HEK293 (cell line): ENCODE measurements at regions not wholly inside any gene's neighbourhood (a gene's known extent, or its start where the extent isn't known, plus 50 kb on each side); places are given as distances from the start of the nearest gene placed in this dataset.

Experiments used
- CTCF ChIA-PET: fragments of 350-600 bp; formaldehyde crosslinking; extraction: SDS; loops from one replicate; lab custom pipeline; 2021; ENCODE audit warnings: antibody characterized with exemption; lab: Yijun Ruan, JAX
- POLR2A ChIA-PET: fragments of 300-600 bp; formaldehyde crosslinking; extraction: SDS; loops from one replicate; lab custom pipeline; 2020; ENCODE audit warnings: antibody characterized with exemption, inconsistent platforms; lab: Yijun Ruan, JAX
- H3K27ac ChIP-seq: fragments of 200-500 bp; sonication (Bioruptor generic); 2 replicates; pipeline ENCODE4 v1.5.1; 2014; ENCODE audit warnings: low read depth, low read length, control low read depth, inconsistent platforms; ENCODE audit errors: extremely low read depth
- H3K36me3 ChIP-seq, 2 experiments: fragments of 200-500 bp in 1 of 2; sonication (Bioruptor generic) in 1 of 2; 1 replicate in 1 of 2; 2 replicates in 1 of 2; pipeline ENCODE4 v1.5.1; 2014 to 2017; ENCODE audit warnings: inconsistent platforms in 2 of 2, low read length in 2 of 2; ENCODE audit not compliant: control insufficient read depth in 2 of 2, insufficient read depth in 1 of 2
- H3K4me1 ChIP-seq: fragments of 200-500 bp; sonication (Bioruptor generic); 2 replicates; pipeline ENCODE4 v1.5.1; 2014; ENCODE audit warnings: mild to moderate bottlenecking, low read length, inconsistent platforms; ENCODE audit not compliant: control insufficient read depth, insufficient read depth
- H3K4me3 ChIP-seq: 2 replicates; pipeline ENCODE4 v1.5.1; 2011; ENCODE audit warnings: low read depth, mild to moderate bottlenecking, control low read depth, low read length, moderate library complexity
- H3K9me3 ChIP-seq: fragments of 200-500 bp; sonication (Bioruptor generic); 2 replicates; pipeline ENCODE4 v1.5.1; 2014; ENCODE audit warnings: low read depth, low read length, inconsistent platforms; ENCODE audit not compliant: control insufficient read depth, insufficient read depth
- IKZF3 ChIP-seq: fragments of 450-650 bp; IDR thresholded peaks from 2 replicates; pipeline ENCODE4 v1.5.0; 2018; ENCODE audit warnings: missing biosample characterization, mild to moderate bottlenecking, missing genetic modification characterization, moderate library complexity
- RBAK ChIP-seq: fragments of 450-650 bp; formaldehyde crosslinking; IDR thresholded peaks from 2 replicates; pipeline ENCODE4 v1.5.1; 2016; ENCODE audit warnings: missing biosample characterization, missing genetic modification characterization
- ZBTB21 ChIP-seq: fragments of 450-650 bp; formaldehyde crosslinking; IDR thresholded peaks from 2 replicates; pipeline ENCODE4 v1.5.1; 2017; ENCODE audit warnings: missing biosample characterization, missing genetic modification characterization
- ZBTB7A ChIP-seq: fragments of 450-650 bp; formaldehyde crosslinking; IDR thresholded peaks from 2 replicates; pipeline ENCODE4 v1.5.1; 2016; ENCODE audit warnings: low read depth, missing biosample characterization, missing genetic modification characterization
- ZFP69B ChIP-seq: fragments of 450-650 bp; formaldehyde crosslinking; IDR thresholded peaks from 2 replicates; pipeline ENCODE4 v1.5.1; 2016; ENCODE audit warnings: missing biosample characterization, missing genetic modification characterization
- ZIC2 ChIP-seq: fragments of 450-650 bp; formaldehyde crosslinking; IDR thresholded peaks from 2 replicates; pipeline ENCODE4 v1.5.1; 2016; ENCODE audit warnings: missing biosample characterization, missing genetic modification characterization
- ZNF10 ChIP-seq: fragments of 450-650 bp; formaldehyde crosslinking; IDR thresholded peaks from 2 replicates; pipeline ENCODE4 v1.5.1; 2017; ENCODE audit warnings: missing biosample characterization, missing genetic modification characterization
- ZNF114 ChIP-seq: fragments of 450-650 bp; formaldehyde crosslinking; IDR thresholded peaks from 2 replicates; pipeline ENCODE4 v1.5.0; 2017; ENCODE audit warnings: missing biosample characterization, missing genetic modification characterization
- ZNF169 ChIP-seq: fragments of 450-650 bp; formaldehyde crosslinking; IDR thresholded peaks from 2 replicates; pipeline ENCODE4 v1.5.1; 2016; ENCODE audit warnings: missing biosample characterization, missing genetic modification characterization
- ZNF184 ChIP-seq: fragments of 450-650 bp; IDR thresholded peaks from 2 replicates; pipeline ENCODE4 v1.5.1; 2018; ENCODE audit warnings: missing biosample characterization, mild to moderate bottlenecking, missing genetic modification characterization
- ZNF19 ChIP-seq: fragments of 450-650 bp; formaldehyde crosslinking; IDR thresholded peaks from 2 replicates; pipeline ENCODE4; 2016; ENCODE audit warnings: missing biosample characterization, missing genetic modification characterization, low read depth
- ZNF248 ChIP-seq: fragments of 450-650 bp; formaldehyde crosslinking; IDR thresholded peaks from 2 replicates; pipeline ENCODE4 v1.5.1; 2017; ENCODE audit warnings: missing biosample characterization, missing genetic modification characterization
- ZNF292 ChIP-seq: fragments of 450-650 bp; formaldehyde crosslinking; IDR thresholded peaks from 2 replicates; pipeline ENCODE4 v1.5.1; 2016; ENCODE audit warnings: low read depth, missing biosample characterization, missing genetic modification characterization, borderline replicate concordance
- ZNF362 ChIP-seq: fragments of 450-650 bp; formaldehyde crosslinking; IDR thresholded peaks from 2 replicates; pipeline ENCODE4 v1.5.1; 2016; ENCODE audit warnings: missing biosample characterization, missing genetic modification characterization
- ZNF426 ChIP-seq: fragments of 450-650 bp; formaldehyde crosslinking; IDR thresholded peaks from 2 replicates; pipeline ENCODE4 v1.5.1; 2017; ENCODE audit warnings: missing biosample characterization, missing genetic modification characterization, mild to moderate bottlenecking, inconsistent platforms, moderate library complexity
- ZNF433 ChIP-seq: fragments of 450-650 bp; formaldehyde crosslinking; IDR thresholded peaks from 2 replicates; pipeline ENCODE4 v1.5.1; 2016; ENCODE audit warnings: missing biosample characterization, missing genetic modification characterization, low read depth
- ZNF529 ChIP-seq: fragments of 450-650 bp; formaldehyde crosslinking; IDR thresholded peaks from 2 replicates; pipeline ENCODE4 v1.5.1; 2017; ENCODE audit warnings: missing genetic modification characterization, missing biosample characterization; ENCODE audit not compliant: insufficient replicate concordance
- ZNF530 ChIP-seq: fragments of 450-650 bp; formaldehyde crosslinking; IDR thresholded peaks from 2 replicates; pipeline ENCODE4 v1.5.1; 2016; ENCODE audit warnings: low read depth, missing biosample characterization, missing genetic modification characterization
- ZNF571 ChIP-seq: fragments of 450-650 bp; formaldehyde crosslinking; IDR thresholded peaks from 2 replicates; pipeline ENCODE4 v1.5.0; 2017; ENCODE audit warnings: missing biosample characterization, missing genetic modification characterization
- ZNF660 ChIP-seq: fragments of 450-650 bp; IDR thresholded peaks from 2 replicates; pipeline ENCODE4 v1.5.1; 2018; ENCODE audit warnings: missing biosample characterization, mild to moderate bottlenecking, missing genetic modification characterization
- ZNF664 ChIP-seq: fragments of 450-650 bp; formaldehyde crosslinking; IDR thresholded peaks from 2 replicates; pipeline ENCODE4 v1.5.1; 2016; ENCODE audit warnings: missing biosample characterization, missing genetic modification characterization
- ZNF701 ChIP-seq: fragments of 450-650 bp; formaldehyde crosslinking; IDR thresholded peaks from 2 replicates; pipeline ENCODE4 v1.5.1; 2016; ENCODE audit warnings: missing biosample characterization, missing genetic modification characterization
- ZNF785 ChIP-seq: fragments of 450-650 bp; formaldehyde crosslinking; IDR thresholded peaks from 2 replicates; pipeline ENCODE4 v1.5.1; 2016; ENCODE audit warnings: missing biosample characterization, missing genetic modification characterization
- TF ChIP-seq, protein P1 (sequence below): fragments of 450-650 bp; formaldehyde crosslinking; IDR thresholded peaks from 2 replicates; pipeline ENCODE4 v1.5.1; 2016; ENCODE audit warnings: missing biosample characterization, missing genetic modification characterization
- TF ChIP-seq, protein P2 (sequence below): fragments of 450-650 bp; formaldehyde crosslinking; IDR thresholded peaks from 2 replicates; pipeline ENCODE4 v1.5.1; 2016; ENCODE audit warnings: missing biosample characterization, missing genetic modification characterization, borderline replicate concordance
- TF ChIP-seq, protein P3 (sequence below): fragments of 450-650 bp; formaldehyde crosslinking; IDR thresholded peaks from 2 replicates; pipeline ENCODE4 v1.5.1; 2016; ENCODE audit warnings: missing biosample characterization, missing genetic modification characterization
- TF ChIP-seq, protein P4 (sequence below): fragments of 450-650 bp; formaldehyde crosslinking; IDR thresholded peaks from 2 replicates; pipeline ENCODE4 v1.5.1; 2016; ENCODE audit warnings: missing biosample characterization, missing genetic modification characterization

- Histone ChIP-seq H3K4me3 (no peak overlapping the region), H3K27ac (no peak overlapping the region)
- POLR2A ChIA-PET: no interaction called here
- TF ChIP-seq ZNF292: no peak
- TF ChIP-seq ZBTB7A (tag by site-specific recombination): no peak
- TF ChIP-seq, protein P1, sequence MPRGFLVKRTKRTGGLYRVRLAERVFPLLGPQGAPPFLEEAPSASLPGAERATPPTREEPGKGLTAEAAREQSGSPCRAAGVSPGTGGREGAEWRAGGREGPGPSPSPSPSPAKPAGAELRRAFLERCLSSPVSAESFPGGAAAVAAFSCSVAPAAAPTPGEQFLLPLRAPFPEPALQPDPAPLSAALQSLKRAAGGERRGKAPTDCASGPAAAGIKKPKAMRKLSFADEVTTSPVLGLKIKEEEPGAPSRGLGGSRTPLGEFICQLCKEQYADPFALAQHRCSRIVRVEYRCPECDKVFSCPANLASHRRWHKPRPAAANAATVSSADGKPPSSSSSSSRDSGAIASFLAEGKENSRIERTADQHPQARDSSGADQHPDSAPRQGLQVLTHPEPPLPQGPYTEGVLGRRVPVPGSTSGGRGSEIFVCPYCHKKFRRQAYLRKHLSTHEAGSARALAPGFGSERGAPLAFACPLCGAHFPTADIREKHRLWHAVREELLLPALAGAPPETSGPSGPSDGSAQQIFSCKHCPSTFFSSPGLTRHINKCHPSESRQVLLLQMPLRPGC (tag by site-specific recombination): no peak
- no peak for TF ChIP-seq ZNF10 (tag by site-specific recombination)
- no peak for TF ChIP-seq ZNF571 (tag by site-specific recombination)
- TF ChIP-seq ZNF114 (tag by site-specific recombination): no peak
- TF ChIP-seq, protein P2, sequence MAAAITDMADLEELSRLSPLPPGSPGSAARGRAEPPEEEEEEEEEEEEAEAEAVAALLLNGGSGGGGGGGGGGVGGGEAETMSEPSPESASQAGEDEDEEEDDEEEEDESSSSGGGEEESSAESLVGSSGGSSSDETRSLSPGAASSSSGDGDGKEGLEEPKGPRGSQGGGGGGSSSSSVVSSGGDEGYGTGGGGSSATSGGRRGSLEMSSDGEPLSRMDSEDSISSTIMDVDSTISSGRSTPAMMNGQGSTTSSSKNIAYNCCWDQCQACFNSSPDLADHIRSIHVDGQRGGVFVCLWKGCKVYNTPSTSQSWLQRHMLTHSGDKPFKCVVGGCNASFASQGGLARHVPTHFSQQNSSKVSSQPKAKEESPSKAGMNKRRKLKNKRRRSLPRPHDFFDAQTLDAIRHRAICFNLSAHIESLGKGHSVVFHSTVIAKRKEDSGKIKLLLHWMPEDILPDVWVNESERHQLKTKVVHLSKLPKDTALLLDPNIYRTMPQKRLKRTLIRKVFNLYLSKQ (tag by site-specific recombination): no peak
- no peak for TF ChIP-seq ZNF184
- TF ChIP-seq, protein P3, sequence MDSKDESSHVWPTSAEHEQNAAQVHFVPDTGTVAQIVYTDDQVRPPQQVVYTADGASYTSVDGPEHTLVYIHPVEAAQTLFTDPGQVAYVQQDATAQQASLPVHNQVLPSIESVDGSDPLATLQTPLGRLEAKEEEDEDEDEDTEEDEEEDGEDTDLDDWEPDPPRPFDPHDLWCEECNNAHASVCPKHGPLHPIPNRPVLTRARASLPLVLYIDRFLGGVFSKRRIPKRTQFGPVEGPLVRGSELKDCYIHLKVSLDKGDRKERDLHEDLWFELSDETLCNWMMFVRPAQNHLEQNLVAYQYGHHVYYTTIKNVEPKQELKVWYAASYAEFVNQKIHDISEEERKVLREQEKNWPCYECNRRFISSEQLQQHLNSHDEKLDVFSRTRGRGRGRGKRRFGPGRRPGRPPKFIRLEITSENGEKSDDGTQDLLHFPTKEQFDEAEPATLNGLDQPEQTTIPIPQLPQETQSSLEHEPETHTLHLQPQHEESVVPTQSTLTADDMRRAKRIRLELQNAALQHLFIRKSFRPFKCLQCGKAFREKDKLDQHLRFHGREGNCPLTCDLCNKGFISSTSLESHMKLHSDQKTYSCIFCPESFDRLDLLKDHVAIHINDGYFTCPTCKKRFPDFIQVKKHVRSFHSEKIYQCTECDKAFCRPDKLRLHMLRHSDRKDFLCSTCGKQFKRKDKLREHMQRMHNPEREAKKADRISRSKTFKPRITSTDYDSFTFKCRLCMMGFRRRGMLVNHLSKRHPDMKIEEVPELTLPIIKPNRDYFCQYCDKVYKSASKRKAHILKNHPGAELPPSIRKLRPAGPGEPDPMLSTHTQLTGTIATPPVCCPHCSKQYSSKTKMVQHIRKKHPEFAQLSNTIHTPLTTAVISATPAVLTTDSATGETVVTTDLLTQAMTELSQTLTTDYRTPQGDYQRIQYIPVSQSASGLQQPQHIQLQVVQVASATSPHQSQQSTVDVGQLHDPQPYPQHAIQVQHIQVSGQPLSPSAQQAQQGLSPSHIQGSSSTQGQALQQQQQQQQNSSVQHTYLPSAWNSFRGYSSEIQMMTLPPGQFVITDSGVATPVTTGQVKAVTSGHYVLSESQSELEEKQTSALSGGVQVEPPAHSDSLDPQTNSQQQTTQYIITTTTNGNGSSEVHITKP (tag by site-specific recombination): no peak
- no peak for TF ChIP-seq ZNF660 (tag by site-specific recombination)
- no peak for TF ChIP-seq RBAK (tag by site-specific recombination)
- TF ChIP-seq IKZF3 (tag by site-specific recombination): no peak
- TF ChIP-seq ZNF530 (tag by site-specific recombination): no peak
- no peak for TF ChIP-seq ZNF19
- TF ChIP-seq ZNF362: no peak
- TF ChIP-seq ZNF785 (tag by site-specific recombination): no peak
- no peak for TF ChIP-seq ZNF426 (tag by site-specific recombination)
- TF ChIP-seq ZNF248: no peak
- no peak for TF ChIP-seq ZNF529 (tag by site-specific recombination)
- TF ChIP-seq, all 188 proteins: peak for 0
- CTCF ChIA-PET: no interaction called here
- no peaks in the 10 kb centered on the region for H3K36me3 ChIP-seq
- H3K9me3 ChIP-seq: no peaks in the 10 kb centered on the region
- no peaks in the 10 kb centered on the region for H3K4me1 ChIP-seq
These were observed 285.3 kb downstream of the EN1 start for GRCh38 chr2:118562144-118562543.

GRCh38 chr2:118558846-118559245 lies 288.6 kb downstream of the EN1 start:
- Histone ChIP-seq H3K4me1 (no peaks in the 10 kb centered on the region), H3K27ac (no peak overlapping the region), H3K36me3 (no peaks in the 10 kb centered on the region)
- CTCF ChIA-PET: no interaction called here
- TF ChIP-seq ZIC2 (tag by site-specific recombination) (no peak), ZBTB21 (no peak), ZNF433 (tag by site-specific recombination) (no peak), ZNF701 (tag by site-specific recombination) (no peak), ZNF426 (tag by site-specific recombination) (no peak), ZFP69B (no peak), ZNF169 (tag by site-specific recombination) (no peak), ZNF664 (tag by site-specific recombination) (no peak)
- TF ChIP-seq, protein P4, sequence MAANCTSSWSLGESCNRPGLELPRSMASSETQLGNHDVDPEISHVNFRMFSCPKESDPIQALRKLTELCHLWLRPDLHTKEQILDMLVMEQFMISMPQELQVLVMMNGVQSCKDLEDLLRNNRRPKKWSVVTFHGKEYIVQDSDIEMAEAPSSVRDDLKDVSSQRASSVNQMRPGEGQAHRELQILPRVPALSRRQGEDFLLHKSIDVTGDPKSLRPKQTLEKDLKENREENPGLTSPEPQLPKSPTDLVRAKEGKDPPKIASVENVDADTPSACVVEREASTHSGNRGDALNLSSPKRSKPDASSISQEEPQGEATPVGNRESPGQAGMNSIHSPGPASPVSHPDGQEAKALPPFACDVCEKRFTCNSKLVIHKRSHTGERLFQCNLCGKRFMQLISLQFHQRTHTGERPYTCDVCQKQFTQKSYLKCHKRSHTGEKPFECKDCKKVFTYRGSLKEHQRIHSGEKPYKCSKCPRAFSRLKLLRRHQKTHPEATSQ (tag by site-specific recombination): no peak
- TF ChIP-seq, all 188 proteins: peak for 0
- no peaks in the 10 kb centered on the region for H3K9me3 ChIP-seq
- H3K4me3 ChIP-seq: no peak overlapping the region
- POLR2A ChIA-PET: no interaction called here
